ENCODE measurements at regions not wholly inside any gene's neighbourhood (a gene's known extent, or its start where the extent isn't known, plus 50 kb on each side); places are given as distances from the start of the nearest gene placed in this dataset.

DNA sequence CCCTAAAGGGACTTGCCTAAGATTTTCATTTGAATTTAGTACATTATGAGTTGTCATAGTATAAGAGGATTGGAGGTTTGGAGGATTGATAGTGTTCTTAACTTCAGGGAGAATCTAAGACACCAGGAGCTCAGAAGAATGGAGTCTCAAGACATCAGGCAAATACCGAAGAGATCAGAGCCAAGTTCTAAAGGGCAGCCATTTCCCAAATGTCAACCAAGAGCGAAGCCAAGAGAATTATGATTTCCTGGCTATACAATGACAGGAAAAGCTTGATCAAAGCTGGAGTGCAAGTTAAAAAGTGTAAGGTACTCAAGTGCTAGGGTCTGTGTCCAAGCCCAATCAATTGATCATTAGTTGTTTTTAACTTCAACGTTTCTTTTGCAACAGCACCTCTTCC, 283.0 kb upstream of the FN1 start:
- TF ChIP-seq, protein P1, sequence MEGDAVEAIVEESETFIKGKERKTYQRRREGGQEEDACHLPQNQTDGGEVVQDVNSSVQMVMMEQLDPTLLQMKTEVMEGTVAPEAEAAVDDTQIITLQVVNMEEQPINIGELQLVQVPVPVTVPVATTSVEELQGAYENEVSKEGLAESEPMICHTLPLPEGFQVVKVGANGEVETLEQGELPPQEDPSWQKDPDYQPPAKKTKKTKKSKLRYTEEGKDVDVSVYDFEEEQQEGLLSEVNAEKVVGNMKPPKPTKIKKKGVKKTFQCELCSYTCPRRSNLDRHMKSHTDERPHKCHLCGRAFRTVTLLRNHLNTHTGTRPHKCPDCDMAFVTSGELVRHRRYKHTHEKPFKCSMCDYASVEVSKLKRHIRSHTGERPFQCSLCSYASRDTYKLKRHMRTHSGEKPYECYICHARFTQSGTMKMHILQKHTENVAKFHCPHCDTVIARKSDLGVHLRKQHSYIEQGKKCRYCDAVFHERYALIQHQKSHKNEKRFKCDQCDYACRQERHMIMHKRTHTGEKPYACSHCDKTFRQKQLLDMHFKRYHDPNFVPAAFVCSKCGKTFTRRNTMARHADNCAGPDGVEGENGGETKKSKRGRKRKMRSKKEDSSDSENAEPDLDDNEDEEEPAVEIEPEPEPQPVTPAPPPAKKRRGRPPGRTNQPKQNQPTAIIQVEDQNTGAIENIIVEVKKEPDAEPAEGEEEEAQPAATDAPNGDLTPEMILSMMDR (IDR thresholded peaks at IDR 0.05; ENCODE audit: partially characterized antibody, unreplicated experiment) = no peak
- no peaks in the 10 kb centered on the region for H3K4me1 Mint-ChIP-seq (ENCODE audit: low read depth, unreplicated experiment)
- no peak overlapping the region for H3K4me3 Mint-ChIP-seq (ENCODE audit: unreplicated experiment)
- no peak for DNase-seq
- H3K27me3 Mint-ChIP-seq (ENCODE audit: unreplicated experiment) = no peaks in the 10 kb centered on the region
- no peaks in the 10 kb centered on the region for H3K9me3 Mint-ChIP-seq (ENCODE audit: unreplicated experiment)
- H3K36me3 Mint-ChIP-seq (ENCODE audit: unreplicated experiment) = no peaks in the 10 kb centered on the region
- H3K27ac Mint-ChIP-seq (ENCODE audit: unreplicated experiment) = no peak overlapping the region

GRCh38 chr2:215718436-215718835, 282.6 kb upstream of the FN1 start:
- no peaks in the 10 kb centered on the region for H3K36me3 Mint-ChIP-seq (ENCODE audit: unreplicated experiment)

GRCh38 chr2:215717501-215718381, 281.9 kb upstream of the FN1 start:
- TF ChIP-seq, protein P1 (IDR thresholded peaks at IDR 0.05; ENCODE audit: partially characterized antibody, unreplicated experiment) = no peak
- Mint-ChIP-seq H3K4me3 (ENCODE audit: unreplicated experiment) (no peak overlapping the region), H3K27me3 (ENCODE audit: unreplicated experiment) (no peaks in the 10 kb centered on the region), H3K36me3 (ENCODE audit: unreplicated experiment) (no peaks in the 10 kb centered on the region), H3K4me1 (ENCODE audit: low read depth, unreplicated experiment) (no peaks in the 10 kb centered on the region), H3K27ac (ENCODE audit: unreplicated experiment) (no peak overlapping the region), H3K9me3 (ENCODE audit: unreplicated experiment) (no peaks in the 10 kb centered on the region)
- DNase-seq = no peak

More at GRCh38 chr2:215718436-215718835, 282.6 kb upstream of the FN1 start:
- Mint-ChIP-seq H3K9me3 (ENCODE audit: unreplicated experiment) (no peaks in the 10 kb centered on the region), H3K27me3 (ENCODE audit: unreplicated experiment) (no peaks in the 10 kb centered on the region), H3K4me1 (ENCODE audit: low read depth, unreplicated experiment) (no peaks in the 10 kb centered on the region), H3K27ac (ENCODE audit: unreplicated experiment) (no peak overlapping the region), H3K4me3 (ENCODE audit: unreplicated experiment) (no peak overlapping the region)
- DNase-seq = no peak
- TF ChIP-seq, protein P1 (IDR thresholded peaks at IDR 0.05; ENCODE audit: partially characterized antibody, unreplicated experiment) = no peak

- no peaks in the 10 kb centered on the region for H3K4me1 Mint-ChIP-seq (ENCODE audit: low read depth, unreplicated experiment)
- TF ChIP-seq, protein P1 (IDR thresholded peaks at IDR 0.05; ENCODE audit: partially characterized antibody, unreplicated experiment) = no peak
Measured at GRCh38 chr2:215716956-215717355, 281.1 kb upstream of the FN1 start.

More at GRCh38 chr2:215716956-215717355, 281.1 kb upstream of the FN1 start:
- H3K9me3 Mint-ChIP-seq (ENCODE audit: unreplicated experiment) = no peaks in the 10 kb centered on the region
- H3K27ac Mint-ChIP-seq (ENCODE audit: unreplicated experiment) = no peak overlapping the region
- H3K36me3 Mint-ChIP-seq (ENCODE audit: unreplicated experiment) = no peaks in the 10 kb centered on the region
- DNase-seq = no peak
- no peak overlapping the region for H3K4me3 Mint-ChIP-seq (ENCODE audit: unreplicated experiment)
- no peaks in the 10 kb centered on the region for H3K27me3 Mint-ChIP-seq (ENCODE audit: unreplicated experiment)
